Motor neuron (in vitro differentiated cells): ENCODE measurements at regions not wholly inside any gene's neighbourhood (a gene's known extent, or its start where the extent isn't known, plus 50 kb on each side); places are given as distances from the start of the nearest gene placed in this dataset.
A peak's percentile ranks its signal among the peaks of the same experiment; 100 is the strongest.

Source experiments
- ATAC-seq, 8 experiments: fragments of 200-7000 bp; cut with Tn5 transposase; replicated peaks in 6 of 8; 2 replicates each; pipeline ENCODE4 v1.8.0; 2021; ENCODE audit warnings: mild to moderate bottlenecking in 8 of 8, moderate library complexity in 8 of 8
- H3K27ac ChIP-seq, 2 donors: fragments of 250-450 bp; sonication (Bioruptor Pico); 2 replicates each; pipeline ENCODE4 v1.9.0; 2021; ENCODE audit warnings: antibody characterized with exemption in 2 of 2, mild to moderate bottlenecking in 2 of 2, moderate library complexity in 1 of 2
- H3K4me1 ChIP-seq, 2 donors: fragments of 250-450 bp; sonication (Bioruptor Pico); replicated peaks in 1 of 2; 2 replicates each; pipeline ENCODE4 v1.6.1; 2021; ENCODE audit warnings: antibody characterized with exemption in 2 of 2, mild to moderate bottlenecking in 2 of 2, moderate library complexity in 1 of 2
- H3K4me3 ChIP-seq, 5 donors: fragments of 250-450 bp; sonication (Bioruptor Pico); 2 replicates each; pipeline ENCODE4 v1.9.0; 2021; ENCODE audit warnings: antibody characterized with exemption in 5 of 5, mild to moderate bottlenecking in 5 of 5, moderate library complexity in 4 of 5
- WGBS, 10 experiments: fragments of 450-650 bp; shearing (Covaris generic); methylation state at CpG; one replicate each; pipeline ENCODE4 v1.0.0; 2022; 5-methylcytosine and 5-hydroxymethylcytosine counted together
- in situ Hi-C, 9 experiments: fragments of 400-800 bp; cut with MboI; loops; one replicate each; pipeline ENCODE4 v1.15.0; 2021; ENCODE audit warnings: low sequenced_read_pairs in 9 of 9, low pct_unique_long_range_greater_than_20kb in 2 of 9; ENCODE audit not compliant: unreplicated experiment in 9 of 9

- Histone ChIP-seq H3K27ac (no peak overlapping the region), H3K4me3 (no peak overlapping the region), H3K4me1 (peaks cover 5 to 27% of the 10 kb centered on the region in 2 donors)
- in situ Hi-C loops, result no loop called here
- 0 to 100% (median 93%) methylated on average over 1 of the region's 1 CpG; no CpG with 5 or more reads in 2 of the 10 experiments for whole genome bisulfite sequencing, 10 experiments
- ATAC-seq, result no peak
These were observed 518.7 kb downstream of the TNS1 start for GRCh38 chr2:217484046-217484445.

- 0 to 78% (median 45%) methylated on average over 1 of the region's 1 CpG; no CpG with 5 or more reads in 2 of the 10 experiments for WGBS, 10 experiments
- Histone ChIP-seq H3K4me1 (peaks cover 10 to 28% of the 10 kb centered on the region in 2 donors), H3K27ac (no peak overlapping the region), H3K4me3 (no peak overlapping the region)
- in situ Hi-C loops, result no loop called here
- peak in 3 of 8 experiments; percentile 29 to 86 (median 81) for ATAC-seq
These were observed 520.6 kb downstream of the TNS1 start for GRCh38 chr2:217482056-217482710.

GRCh38 chr2:217481577-217481976, 521.2 kb downstream of the TNS1 start:
- H3K27ac ChIP-seq, result no peak overlapping the region
- peak in 2 of 8 experiments; percentile 36 to 47 for ATAC-seq
- 17 to 100% (median 86%) methylated on average over 1 of the region's 1 CpG; no CpG with 5 or more reads in 3 of the 10 experiments for WGBS, 10 experiments
- in situ Hi-C loops, result no loop called here
- H3K4me1 ChIP-seq, result peaks cover 10 to 28% of the 10 kb centered on the region in 2 donors
- H3K4me3 ChIP-seq, result no peak overlapping the region

- in situ Hi-C loops, result no loop called here
- no peak for ATAC-seq
- Histone ChIP-seq H3K27ac (no peak overlapping the region), H3K4me3 (no peak overlapping the region), H3K4me1 (peaks cover 10 to 28% of the 10 kb centered on the region in 2 donors)
- WGBS, 10 experiments, result 30 to 92% (median 62%) methylated on average over 1 to 4 of the region's 4 CpGs; no CpG with 5 or more reads in 1 of the 10 experiments
These were observed 523.2 kb downstream of the TNS1 start for GRCh38 chr2:217479566-217479965.

GRCh38 chr2:217478831-217479455, 523.9 kb downstream of the TNS1 start:
- Histone ChIP-seq H3K4me1 (peaks cover 10 to 28% of the 10 kb centered on the region in 2 donors), H3K4me3 (no peak overlapping the region), H3K27ac (peak overlapping the region; percentile 24 to 44)
- peak in 4 of 8 experiments; percentile 25 to 38 (median 32) for ATAC-seq
- 63 to 93% (median 77%) methylated on average over 2 to 6 of the region's 9 CpGs; no CpG with 5 or more reads in 2 of the 10 experiments for WGBS, 10 experiments
- in situ Hi-C loops, result no loop called here

GRCh38 chr2:217477583-217477982, 525.2 kb downstream of the TNS1 start:
- ATAC-seq, result no peak
- Histone ChIP-seq H3K27ac (no peak overlapping the region), H3K4me1 (peaks cover 10 to 25% of the 10 kb centered on the region in 2 donors), H3K4me3 (no peak overlapping the region)
- in situ Hi-C loops, result no loop called here

- 73 to 100% (median 92%) methylated on average over 1 to 4 of the region's 4 CpGs; no CpG with 5 or more reads in 2 of the 10 experiments for WGBS, 10 experiments
These were observed 527.0 kb downstream of the TNS1 start for GRCh38 chr2:217475791-217476190.

GRCh38 chr2:217475101-217475500, 527.7 kb downstream of the TNS1 start:
- Histone ChIP-seq H3K27ac (no peak overlapping the region), H3K4me1 (peaks cover 10 to 14% of the 10 kb centered on the region in 2 donors), H3K4me3 (no peak overlapping the region)
- no peak for ATAC-seq
- in situ Hi-C loops, result no loop called here
- WGBS, 10 experiments, result 67 to 100% (median 89%) methylated on average over 1 to 2 of the region's 2 CpGs; no CpG with 5 or more reads in 3 of the 10 experiments

More at GRCh38 chr2:217475791-217476190, 527.0 kb downstream of the TNS1 start:
- peaks cover 10 to 14% of the 10 kb centered on the region in 2 donors for H3K4me1 ChIP-seq
- in situ Hi-C loops, result no loop called here
- H3K27ac ChIP-seq, result no peak overlapping the region
- no peak for ATAC-seq
- no peak overlapping the region for H3K4me3 ChIP-seq

GRCh38 chr2:217471319-217471718, 531.5 kb downstream of the TNS1 start:
- peak in 2 of 8 experiments; percentile 56 to 62 for ATAC-seq
- 50 to 100% (median 78%) methylated on average over 1 of the region's 1 CpG; no CpG with 5 or more reads in 5 of the 10 experiments for WGBS, 10 experiments
- in situ Hi-C loops, result no loop called here
- H3K4me1 ChIP-seq, result no peaks in the 10 kb centered on the region
- no peak overlapping the region for H3K4me3 ChIP-seq
- H3K27ac ChIP-seq, result no peak overlapping the region

GRCh38 chr2:217469203-217469810, 533.5 kb downstream of the TNS1 start:
- H3K4me1 ChIP-seq, result no peaks in the 10 kb centered on the region
- H3K27ac ChIP-seq, result no peak overlapping the region
- H3K4me3 ChIP-seq, result no peak overlapping the region
- in situ Hi-C loops, result no loop called here
- ATAC-seq, result no peak
- WGBS, 10 experiments, result 75 to 100% (median 94%) methylated on average over 1 to 2 of the region's 2 CpGs; no CpG with 5 or more reads in 2 of the 10 experiments

- 79 to 100% (median 90%) methylated on average over 1 to 2 of the region's 2 CpGs; no CpG with 5 or more reads in 5 of the 10 experiments for WGBS, 10 experiments
- Histone ChIP-seq H3K4me3 (no peak overlapping the region), H3K4me1 (no peaks in the 10 kb centered on the region), H3K27ac (no peak overlapping the region)
- in situ Hi-C loops, result no loop called here
- no peak for ATAC-seq
These were observed 534.6 kb downstream of the TNS1 start for GRCh38 chr2:217468042-217468830.

GRCh38 chr2:217467331-217467730, 535.5 kb downstream of the TNS1 start:
- no peak for ATAC-seq
- H3K4me1 ChIP-seq, result peaks cover 3 to 6% of the 10 kb centered on the region in 2 donors
- in situ Hi-C loops, result no loop called here
- H3K4me3 ChIP-seq, result no peak overlapping the region
- 0 to 89% (median 80%) methylated on average over 1 to 8 of the region's 8 CpGs; no CpG with 5 or more reads in 1 of the 10 experiments for WGBS, 10 experiments
- no peak overlapping the region for H3K27ac ChIP-seq
